Spleen (tissue), 7 donors: ENCODE measurements at regions not wholly inside any gene's neighbourhood (a gene's known extent, or its start where the extent isn't known, plus 50 kb on each side); places are given as distances from the start of the nearest gene placed in this dataset.
"Not testable (repeated sequence)": the region's sequence is repeated elsewhere in the genome, so short reads cannot be mapped to it uniquely, and the experiment has no call there.

ENCODE experiments used
- CTCF ChIP-seq, 11 experiments: fragments of 200-600 bp in 7 of 11; fragments of 450-650 bp in 4 of 11; sonication (generic) in 4 of 11; IDR thresholded peaks in 8 of 11; conservative IDR thresholded peaks in 3 of 11; 1 replicate in 7 of 11; 2 replicates in 4 of 11; pipeline versions ENCODE4 v1.4.0 to v1.8.0; 2016 to 2021; ENCODE audit warnings: antibody characterized with exemption in 11 of 11, inconsistent platforms in 4 of 11, mild to moderate bottlenecking in 1 of 11
- POLR2AphosphoS5 ChIP-seq, 3 donors: sonication (generic); formaldehyde crosslinking; IDR thresholded peaks; one replicate each; pipeline ENCODE4 v1.5.1; 2017; ENCODE audit warnings: antibody characterized with exemption in 3 of 3
- donor health status: DM: no; HTN: no; CAD: no; lungs with moderate emphysema.
- donor health status: DM: no; HTN: no; CAD: no.
- donor health status: DM: no; HTN: no; CAD: no.

- TF ChIP-seq CTCF (IDR thresholded peaks at IDR 0.05 in 8 of 11, conservative IDR thresholded peaks at IDR 0.05 in 3 of 11); POLR2AphosphoS5 (IDR thresholded peaks at IDR 0.05): not testable (repeated sequence)
These were observed 101.9 kb upstream of the SEC22B start for GRCh38 chr1:120278259-120278610.
